ENCODE measurements at regions not wholly inside any gene's neighbourhood (a gene's known extent, or its start where the extent isn't known, plus 50 kb on each side); places are given as distances from the start of the nearest gene placed in this dataset.

GRCh38 chr2:47676261-47676926 is 105.6 kb upstream of the KCNK12 start:
- Histone ChIP-seq H3K27ac (ENCODE audit: insufficient read depth, low read depth, low read length) (no peak overlapping the region), H3K4me1 (ENCODE audit: control insufficient read depth, extremely low read depth, insufficient read depth, low read length) (no peaks in the 10 kb centered on the region), H3K9ac (replicated peaks; ENCODE audit: extremely low read depth, insufficient read depth, low read length) (no peak overlapping the region), H4K20me1 (replicated peaks; ENCODE audit: control insufficient read depth, extremely low read depth, insufficient read depth, low read length) (no peaks in the 10 kb centered on the region), H3K4me2 (ENCODE audit: insufficient read depth, low read length) (no peak overlapping the region), H3K79me2 (ENCODE audit: control insufficient read depth, insufficient read depth, low read length) (no peaks in the 10 kb centered on the region), H2AFZ (ENCODE audit: low read depth, low read length) (no peak overlapping the region), H3K27me3 (ENCODE audit: control insufficient read depth in 2 of 2, insufficient read depth in 2 of 2, low read length in 2 of 2) (peaks cover 4 to 5% of the 10 kb centered on the region in 2 experiments), H3K4me3 (replicated peaks in 1 of 3; ENCODE audit: insufficient read depth in 1 of 3, low read depth in 1 of 3, low read length in 3 of 3) (no peak overlapping the region), H3K9me1 (replicated peaks; ENCODE audit: control insufficient read depth, extremely low read depth, insufficient read depth, low read length) (no peaks in the 10 kb centered on the region), H3K9me3 (replicated peaks; ENCODE audit: control insufficient read depth, insufficient read depth, low read length) (no peaks in the 10 kb centered on the region), H3K36me3 (ENCODE audit: control insufficient read depth in 2 of 2, extremely low read depth in 1 of 2, insufficient read depth in 2 of 2, low read length in 2 of 2) (no peaks in the 10 kb centered on the region)
- POLR2A ChIA-PET: no interaction called here
- intact Hi-C loops (cut with micrococcal nuclease): no loop called here
- BruUV-seq (replicated peaks): no TSS peak
- CTCF ChIA-PET: interaction anchor here (1.0 kb wide), 1 partner anchor 239 kb away, joined by 3 read pairs; no protein-coding TSS in a partner anchor
- DNase-seq (ENCODE audit: low read depth, low spot score): no peak
- no peak for FAIRE-seq
- TF ChIP-seq FOS (IDR thresholded peaks at IDR 0.05; ENCODE audit: borderline replicate concordance, insufficient read depth, low read length) (no peak), CTCF (IDR thresholded peaks at IDR 0.05; ENCODE audit: extremely low read depth in 1 of 2, insufficient read depth in 1 of 2, low read depth in 1 of 2, low read length in 2 of 2) (no peak), POLR2AphosphoS5 (IDR thresholded peaks at IDR 0.05; ENCODE audit: insufficient read depth, low read depth, low read length) (no peak)
- dilution Hi-C loops (cut with MboI; ENCODE audit: extremely low pct_ligation_motif_present, low sequenced_read_pairs): no loop called here

- intact Hi-C loops (cut with micrococcal nuclease): no loop called here
Observed at GRCh38 chr2:47675196-47675825, 104.5 kb upstream of the KCNK12 start.

More at GRCh38 chr2:47675196-47675825, 104.5 kb upstream of the KCNK12 start:
- Histone ChIP-seq H2AFZ (ENCODE audit: low read depth, low read length) (no peak overlapping the region), H3K36me3 (ENCODE audit: control insufficient read depth in 2 of 2, extremely low read depth in 1 of 2, insufficient read depth in 2 of 2, low read length in 2 of 2) (no peaks in the 10 kb centered on the region), H3K27me3 (ENCODE audit: control insufficient read depth in 2 of 2, insufficient read depth in 2 of 2, low read length in 2 of 2) (peaks cover 4 to 5% of the 10 kb centered on the region in 2 experiments), H3K9me3 (replicated peaks; ENCODE audit: control insufficient read depth, insufficient read depth, low read length) (no peaks in the 10 kb centered on the region), H3K4me1 (ENCODE audit: control insufficient read depth, extremely low read depth, insufficient read depth, low read length) (no peaks in the 10 kb centered on the region), H3K4me2 (ENCODE audit: insufficient read depth, low read length) (no peak overlapping the region), H3K27ac (ENCODE audit: insufficient read depth, low read depth, low read length) (no peak overlapping the region), H3K4me3 (replicated peaks in 1 of 3; ENCODE audit: insufficient read depth in 1 of 3, low read depth in 1 of 3, low read length in 3 of 3) (no peak overlapping the region), H3K9ac (replicated peaks; ENCODE audit: extremely low read depth, insufficient read depth, low read length) (no peak overlapping the region), H3K9me1 (replicated peaks; ENCODE audit: control insufficient read depth, extremely low read depth, insufficient read depth, low read length) (no peaks in the 10 kb centered on the region), H3K79me2 (ENCODE audit: control insufficient read depth, insufficient read depth, low read length) (no peaks in the 10 kb centered on the region), H4K20me1 (replicated peaks; ENCODE audit: control insufficient read depth, extremely low read depth, insufficient read depth, low read length) (no peaks in the 10 kb centered on the region)
- dilution Hi-C loops (cut with MboI; ENCODE audit: extremely low pct_ligation_motif_present, low sequenced_read_pairs): no loop called here
- FAIRE-seq: no peak
- ChIA-PET POLR2A (no interaction called here), CTCF (interaction anchor here (1.0 to 2.4 kb wide), 3 partner anchors 26 to 238 kb away, joined by 3 to 9 read pairs (median 5); no protein-coding TSS in a partner anchor)
- no peak for TF ChIP-seq MYC (IDR thresholded peaks at IDR 0.05; ENCODE audit: low read depth, low read length)
- TF ChIP-seq MAX (IDR thresholded peaks at IDR 0.05; ENCODE audit: insufficient read depth, insufficient read length): no peak
- no peak for TF ChIP-seq GATA2 (IDR thresholded peaks at IDR 0.05; ENCODE audit: insufficient read depth, insufficient read length, low read depth, low read length)
- TF ChIP-seq FOS (IDR thresholded peaks at IDR 0.05; ENCODE audit: borderline replicate concordance, insufficient read depth, low read length): no peak
- TF ChIP-seq JUN (IDR thresholded peaks at IDR 0.05; ENCODE audit: borderline replicate concordance, insufficient read depth, insufficient read length, low read depth): no peak
- no peak for TF ChIP-seq POLR2AphosphoS5 (IDR thresholded peaks at IDR 0.05; ENCODE audit: insufficient read depth, low read depth, low read length)
- TF ChIP-seq CTCF (IDR thresholded peaks at IDR 0.05; ENCODE audit: extremely low read depth in 1 of 2, insufficient read depth in 1 of 2, low read depth in 1 of 2, low read length in 2 of 2): no peak
- no peak for TF ChIP-seq POLR2A (IDR thresholded peaks at IDR 0.05; ENCODE audit: low read depth, low read length)
- TF ChIP-seq EZH2 (IDR thresholded peaks at IDR 0.05; ENCODE audit: borderline replicate concordance, low read depth, low read length, severe bottlenecking): no peak
- DNase-seq (ENCODE audit: low read depth, low spot score): no peak
- no TSS peak for BruUV-seq (replicated peaks)
